Urothelium cell line (cell line): ENCODE measurements at regions not wholly inside any gene's neighbourhood (a gene's known extent, or its start where the extent isn't known, plus 50 kb on each side); places are given as distances from the start of the nearest gene placed in this dataset.
A peak's percentile ranks its signal among the peaks of the same experiment; 100 is the strongest.

ENCODE experiments used
- DNase-seq: peaks from one replicate; pipeline ENCODE4 v3.0.0; 2011; ENCODE audit warnings: low spot score, mixed read lengths
- FAIRE-seq: peaks from 2 replicates; lab custom pipeline; 2011; peaks lifted over from hg19 to GRCh38; lab: Jason Lieb, UNC

GRCh38 chr6:167731731-167732422, 94.8 kb upstream of the AFDN start:
- DNase-seq (no peak), FAIRE-seq (no peak)

GRCh38 chr6:167733740-167734661, 92.7 kb upstream of the AFDN start:
- DNase-seq = no peak
- FAIRE-seq = no peak

- FAIRE-seq = no peak
Observed at GRCh38 chr6:167734662-167735083, 92.0 kb upstream of the AFDN start.

GRCh38 chr6:167735084-167735950, 91.4 kb upstream of the AFDN start:
- DNase-seq (no peak), FAIRE-seq (no peak)

More at GRCh38 chr6:167734662-167735083, 92.0 kb upstream of the AFDN start:
- no peak for DNase-seq

GRCh38 chr6:167735951-167736288, 90.8 kb upstream of the AFDN start:
- no peak for DNase-seq
- FAIRE-seq = no peak

- no peak for FAIRE-seq
- DNase-seq = no peak
Observed at GRCh38 chr6:167736486-167737204, 90.1 kb upstream of the AFDN start.

GRCh38 chr6:167737205-167737830, 89.4 kb upstream of the AFDN start:
- DNase-seq (no peak), FAIRE-seq (no peak)

GRCh38 chr6:167738386-167738785, 88.3 kb upstream of the AFDN start:
- no peak for DNase-seq
- FAIRE-seq = no peak

- no peak for DNase-seq
- FAIRE-seq = peak; percentile 53
Observed at GRCh38 chr6:167739721-167740475, 86.8 kb upstream of the AFDN start.

- no peak for FAIRE-seq
- DNase-seq = peak; percentile 43
Observed at GRCh38 chr6:167742719-167743303, 83.9 kb upstream of the AFDN start.

GRCh38 chr6:167744681-167745669, 81.7 kb upstream of the AFDN start:
- FAIRE-seq (no peak), DNase-seq (no peak)

GRCh38 chr6:167745670-167746389, 80.9 kb upstream of the AFDN start:
- DNase-seq (no peak), FAIRE-seq (no peak)

- no peak for DNase-seq
- no peak for FAIRE-seq
Observed at GRCh38 chr6:167746390-167746907, 80.3 kb upstream of the AFDN start.

- FAIRE-seq (no peak), DNase-seq (no peak)
Observed at GRCh38 chr6:167746975-167747374, 79.7 kb upstream of the AFDN start.

GRCh38 chr6:167747645-167748044, 79.1 kb upstream of the AFDN start:
- no peak for DNase-seq
- no peak for FAIRE-seq

- FAIRE-seq (no peak), DNase-seq (no peak)
Observed at GRCh38 chr6:167748046-167748445, 78.7 kb upstream of the AFDN start.
